ENCODE measurements at regions not wholly inside any gene's neighbourhood (a gene's known extent, or its start where the extent isn't known, plus 50 kb on each side); places are given as distances from the start of the nearest gene placed in this dataset.

DNA sequence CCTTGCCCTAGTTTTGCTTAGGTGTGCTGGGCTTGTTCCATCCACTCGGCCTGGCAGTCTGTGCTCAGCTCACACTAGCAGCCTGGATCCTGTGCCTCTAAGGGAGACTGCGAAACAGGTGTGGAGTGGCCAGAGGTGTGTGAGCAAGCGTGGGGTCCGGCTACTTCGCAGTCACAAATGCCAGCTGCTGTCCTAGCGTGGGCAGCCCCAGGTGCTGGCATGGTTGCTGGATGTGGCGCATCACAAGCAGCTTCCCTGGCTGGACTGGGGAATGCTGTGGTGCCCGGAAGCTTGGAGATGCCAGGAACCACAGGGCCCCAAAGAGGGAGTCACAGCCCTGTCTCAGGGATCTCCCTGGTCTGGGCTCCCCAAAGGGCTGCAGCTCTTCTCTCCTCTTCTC, 119.0 kb upstream of the TMEFF2 start:
- Histone ChIP-seq H3K27ac (no peak overlapping the region), H3K9me3 (no peaks in the 10 kb centered on the region), H3K4me1 (no peaks in the 10 kb centered on the region), H3K27me3 (no peaks in the 10 kb centered on the region), H3K4me3 (no peak overlapping the region), H3K36me3 (no peaks in the 10 kb centered on the region)
- TF ChIP-seq, protein P1, sequence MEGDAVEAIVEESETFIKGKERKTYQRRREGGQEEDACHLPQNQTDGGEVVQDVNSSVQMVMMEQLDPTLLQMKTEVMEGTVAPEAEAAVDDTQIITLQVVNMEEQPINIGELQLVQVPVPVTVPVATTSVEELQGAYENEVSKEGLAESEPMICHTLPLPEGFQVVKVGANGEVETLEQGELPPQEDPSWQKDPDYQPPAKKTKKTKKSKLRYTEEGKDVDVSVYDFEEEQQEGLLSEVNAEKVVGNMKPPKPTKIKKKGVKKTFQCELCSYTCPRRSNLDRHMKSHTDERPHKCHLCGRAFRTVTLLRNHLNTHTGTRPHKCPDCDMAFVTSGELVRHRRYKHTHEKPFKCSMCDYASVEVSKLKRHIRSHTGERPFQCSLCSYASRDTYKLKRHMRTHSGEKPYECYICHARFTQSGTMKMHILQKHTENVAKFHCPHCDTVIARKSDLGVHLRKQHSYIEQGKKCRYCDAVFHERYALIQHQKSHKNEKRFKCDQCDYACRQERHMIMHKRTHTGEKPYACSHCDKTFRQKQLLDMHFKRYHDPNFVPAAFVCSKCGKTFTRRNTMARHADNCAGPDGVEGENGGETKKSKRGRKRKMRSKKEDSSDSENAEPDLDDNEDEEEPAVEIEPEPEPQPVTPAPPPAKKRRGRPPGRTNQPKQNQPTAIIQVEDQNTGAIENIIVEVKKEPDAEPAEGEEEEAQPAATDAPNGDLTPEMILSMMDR (IDR thresholded peaks at IDR 0.05): no peak
- 80 to 91% methylated on average over 8 of the region's 8 CpGs for WGBS, 2 donors
- FAIRE-seq (no peak), ATAC-seq (no peak), DNase-seq (peak in 1 of 6 donors; percentile 28)
- intact Hi-C loops (cut with DNase I): no loop called here

DNA sequence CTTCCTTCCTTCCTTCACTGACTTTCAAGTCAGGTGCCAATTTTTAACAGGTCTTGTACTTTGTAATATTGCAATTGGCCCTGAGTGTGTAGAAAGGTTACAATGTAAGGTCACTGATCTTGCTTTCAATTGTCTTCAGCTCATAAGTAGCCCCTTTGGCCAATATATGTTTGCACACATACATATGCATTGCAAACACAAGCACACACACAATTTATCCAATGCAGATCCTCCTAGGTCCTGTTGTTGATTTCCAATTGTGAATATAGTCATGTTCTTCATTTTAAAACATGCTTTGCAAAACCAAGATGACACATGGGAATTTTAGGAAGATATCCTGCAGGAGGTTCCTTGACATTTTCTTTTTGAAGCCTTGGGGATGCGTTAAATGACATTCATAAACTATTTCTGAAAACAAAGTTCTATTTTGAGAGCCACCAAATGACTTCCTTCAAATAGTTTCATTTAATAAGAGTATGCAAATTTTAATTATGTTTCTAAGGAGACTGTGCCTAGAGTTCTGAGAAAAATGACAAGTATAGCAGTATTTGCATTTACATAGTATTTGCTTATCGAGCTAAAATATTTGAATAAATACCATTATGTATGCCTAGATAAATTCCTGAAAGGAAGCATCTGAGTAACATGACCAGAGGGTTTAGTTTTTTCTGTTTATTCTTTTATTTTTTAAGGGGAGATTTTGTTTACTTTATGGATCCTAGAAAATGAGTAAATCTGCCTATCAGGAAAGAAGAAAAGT, 117.1 kb upstream of the TMEFF2 start:
- WGBS, 2 donors: 63 to 80% methylated on average over 2 of the region's 2 CpGs
- ATAC-seq (no peak), FAIRE-seq (no peak), DNase-seq (no peak)
- H3K9me3 ChIP-seq: no peaks in the 10 kb centered on the region
- no peaks in the 10 kb centered on the region for H3K4me1 ChIP-seq
- H3K36me3 ChIP-seq: no peaks in the 10 kb centered on the region
- no peaks in the 10 kb centered on the region for H3K27me3 ChIP-seq
- H3K4me3 ChIP-seq: no peak overlapping the region
- intact Hi-C loops (cut with DNase I): no loop called here
- no peak overlapping the region for H3K27ac ChIP-seq
- TF ChIP-seq, protein P1 (IDR thresholded peaks at IDR 0.05): no peak

DNA sequence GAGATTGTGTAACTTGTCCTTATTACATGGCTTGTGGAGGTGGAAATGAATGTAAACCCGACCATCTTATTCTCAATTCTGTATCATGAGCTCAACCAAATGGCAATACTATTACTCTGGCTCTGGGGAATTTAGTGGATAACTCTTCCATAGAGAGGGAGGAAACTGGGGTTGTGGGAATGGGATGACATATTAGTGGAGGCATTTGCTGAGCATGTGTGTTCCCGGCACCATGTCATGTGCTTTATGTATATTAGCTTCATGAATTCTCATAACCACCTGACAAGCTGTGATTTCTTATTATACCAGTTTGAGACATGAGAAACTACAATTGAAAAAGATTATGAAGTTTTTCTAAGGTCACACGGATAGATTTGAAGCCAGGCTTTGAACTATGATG, 112.8 kb upstream of the TMEFF2 start:
- intact Hi-C loops (cut with DNase I): no loop called here

DNA sequence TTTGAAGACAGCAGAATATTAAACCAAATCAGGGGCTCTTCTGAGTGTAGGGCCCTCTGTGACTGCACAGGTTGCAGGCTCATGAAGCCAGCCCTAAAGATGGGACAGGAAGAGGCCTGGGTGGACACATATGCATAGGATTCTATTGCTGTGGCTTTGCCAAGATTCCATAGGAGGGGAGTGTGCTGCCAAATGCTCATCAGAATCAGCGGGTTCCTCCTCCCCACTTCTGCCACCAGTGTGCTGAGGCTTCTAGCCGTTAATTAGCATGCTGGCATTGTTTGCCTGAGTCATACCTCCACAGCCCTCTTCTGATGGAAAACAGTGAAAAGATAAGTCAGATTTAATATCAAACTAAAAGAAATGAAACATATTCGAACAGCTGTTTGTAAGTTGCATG, 103.9 kb upstream of the TMEFF2 start:
- no peaks in the 10 kb centered on the region for H3K4me1 ChIP-seq
- ATAC-seq (no peak), DNase-seq (no peak), FAIRE-seq (no peak)
- TF ChIP-seq, protein P1 (IDR thresholded peaks at IDR 0.05): no peak
- intact Hi-C loops (cut with DNase I): no loop called here
- no peak overlapping the region for H3K27ac ChIP-seq
- no peaks in the 10 kb centered on the region for H3K9me3 ChIP-seq
- H3K27me3 ChIP-seq: no peaks in the 10 kb centered on the region
- no peaks in the 10 kb centered on the region for H3K36me3 ChIP-seq
- H3K4me3 ChIP-seq: no peak overlapping the region
- 42 to 51% methylated on average over 3 of the region's 3 CpGs for WGBS, 2 donors

More for the DNA sequence above, 112.8 kb upstream of the TMEFF2 start:
- DNase-seq (no peak), ATAC-seq (no peak), FAIRE-seq (no peak)
- Histone ChIP-seq H3K4me3 (no peak overlapping the region), H3K4me1 (no peaks in the 10 kb centered on the region), H3K27me3 (no peaks in the 10 kb centered on the region), H3K36me3 (no peaks in the 10 kb centered on the region), H3K9me3 (no peaks in the 10 kb centered on the region), H3K27ac (no peak overlapping the region)
- TF ChIP-seq, protein P1 (IDR thresholded peaks at IDR 0.05): no peak
- 62 to 73% methylated on average over 3 of the region's 3 CpGs for WGBS, 2 donors

DNA sequence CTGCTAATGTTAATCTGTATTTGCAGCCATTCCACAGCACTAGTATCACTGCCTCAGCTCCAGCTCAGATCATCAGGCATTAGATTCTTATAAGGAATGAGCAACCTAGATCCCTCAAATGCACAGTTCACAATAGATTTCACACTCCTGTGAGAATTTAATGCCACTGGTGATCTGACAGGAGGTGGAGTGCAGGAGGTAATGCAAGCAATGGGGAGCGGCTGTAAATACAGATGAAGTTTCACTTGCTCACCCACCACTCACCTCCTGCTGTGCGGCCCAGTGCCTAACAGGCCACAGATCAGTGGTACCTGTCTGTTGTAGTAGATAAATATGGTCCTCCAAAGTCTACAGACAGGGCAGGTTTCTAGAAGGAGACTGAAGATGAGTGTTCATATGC, 97.7 kb upstream of the TMEFF2 start:
- H3K9me3 ChIP-seq: no peaks in the 10 kb centered on the region
- FAIRE-seq (no peak), DNase-seq (no peak), ATAC-seq (no peak)
- intact Hi-C loops (cut with DNase I): no loop called here
- no peaks in the 10 kb centered on the region for H3K36me3 ChIP-seq
- no peaks in the 10 kb centered on the region for H3K27me3 ChIP-seq
- WGBS, 2 donors: 80 to 87% methylated on average over 2 of the region's 2 CpGs
- no peaks in the 10 kb centered on the region for H3K4me1 ChIP-seq
- no peak overlapping the region for H3K27ac ChIP-seq
- TF ChIP-seq, protein P1 (IDR thresholded peaks at IDR 0.05): no peak
- H3K4me3 ChIP-seq: no peak overlapping the region
